22Rv1 (cell line): ENCODE measurements at regions not wholly inside any gene's neighbourhood (a gene's known extent, or its start where the extent isn't known, plus 50 kb on each side); places are given as distances from the start of the nearest gene placed in this dataset.

ENCODE experiments used
- H3K27ac ChIP-seq: fragments of 450-650 bp; 2 replicates; pipeline ENCODE4 v1.5.1; 2017
- ZFX ChIP-seq: fragments of 450-650 bp; IDR thresholded peaks from 2 replicates; pipeline ENCODE4 v1.6.1; 2017; ENCODE audit warnings: antibody characterized with exemption, borderline replicate concordance
- TF ChIP-seq, protein P1 (sequence below): fragments of 450-650 bp; IDR thresholded peaks from 2 replicates; pipeline ENCODE4 v1.5.1; 2017; ENCODE audit warnings: mild to moderate bottlenecking

DNA sequence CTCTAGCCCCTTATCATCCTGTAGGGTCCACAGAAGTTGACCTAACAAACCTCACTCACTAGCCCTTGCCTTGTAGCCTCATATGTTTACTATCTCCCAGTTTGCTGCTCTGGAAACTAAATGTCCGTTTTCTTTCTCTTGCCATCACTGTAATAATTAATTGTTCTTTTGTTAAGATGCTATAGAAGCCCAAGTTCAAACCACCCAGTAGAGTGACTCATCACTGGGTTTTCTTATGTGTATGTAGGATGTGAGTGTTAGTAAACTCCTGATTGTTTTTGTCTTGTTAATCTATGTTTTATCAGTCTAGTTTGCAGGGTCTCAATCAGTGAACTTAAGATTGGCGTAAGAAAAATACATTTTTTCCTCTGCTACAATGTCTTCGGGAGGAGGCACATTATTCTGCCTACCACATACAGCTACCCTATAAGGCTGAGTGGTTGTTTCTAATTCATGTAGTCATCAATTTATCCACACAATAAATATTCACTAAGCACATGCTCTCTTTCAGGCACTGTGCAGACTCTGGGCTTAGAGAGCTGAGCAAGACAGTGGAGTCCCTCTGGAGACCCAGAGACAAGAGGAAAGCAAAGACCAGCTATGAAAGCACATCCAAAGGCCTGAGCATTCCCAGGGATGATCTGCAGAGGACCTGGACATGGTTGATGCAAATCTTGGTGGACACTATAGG is 474.1 kb upstream of the AKR1E2 start:
- H3K27ac ChIP-seq = no peak overlapping the region
- TF ChIP-seq, protein P1, sequence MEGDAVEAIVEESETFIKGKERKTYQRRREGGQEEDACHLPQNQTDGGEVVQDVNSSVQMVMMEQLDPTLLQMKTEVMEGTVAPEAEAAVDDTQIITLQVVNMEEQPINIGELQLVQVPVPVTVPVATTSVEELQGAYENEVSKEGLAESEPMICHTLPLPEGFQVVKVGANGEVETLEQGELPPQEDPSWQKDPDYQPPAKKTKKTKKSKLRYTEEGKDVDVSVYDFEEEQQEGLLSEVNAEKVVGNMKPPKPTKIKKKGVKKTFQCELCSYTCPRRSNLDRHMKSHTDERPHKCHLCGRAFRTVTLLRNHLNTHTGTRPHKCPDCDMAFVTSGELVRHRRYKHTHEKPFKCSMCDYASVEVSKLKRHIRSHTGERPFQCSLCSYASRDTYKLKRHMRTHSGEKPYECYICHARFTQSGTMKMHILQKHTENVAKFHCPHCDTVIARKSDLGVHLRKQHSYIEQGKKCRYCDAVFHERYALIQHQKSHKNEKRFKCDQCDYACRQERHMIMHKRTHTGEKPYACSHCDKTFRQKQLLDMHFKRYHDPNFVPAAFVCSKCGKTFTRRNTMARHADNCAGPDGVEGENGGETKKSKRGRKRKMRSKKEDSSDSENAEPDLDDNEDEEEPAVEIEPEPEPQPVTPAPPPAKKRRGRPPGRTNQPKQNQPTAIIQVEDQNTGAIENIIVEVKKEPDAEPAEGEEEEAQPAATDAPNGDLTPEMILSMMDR = no peak
- TF ChIP-seq ZFX = no peak

DNA sequence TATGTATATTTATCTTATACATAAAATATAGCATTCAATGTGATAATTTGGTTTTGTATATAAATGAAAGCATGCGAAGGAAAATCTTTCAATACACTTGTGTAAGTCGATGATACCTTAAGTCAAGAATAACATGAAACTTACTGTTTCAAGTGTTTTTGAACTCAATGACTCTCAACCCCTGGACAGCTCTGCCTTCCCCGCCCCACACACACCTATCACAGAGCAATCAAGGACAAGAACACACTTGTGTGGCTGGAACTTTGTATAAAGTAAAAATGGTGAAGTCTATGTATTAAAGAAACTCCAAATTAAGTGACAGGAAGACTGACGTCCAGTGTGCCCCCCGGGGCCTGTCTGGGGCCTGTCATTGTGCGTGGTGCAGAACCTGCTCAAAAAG is 478.6 kb upstream of the AKR1E2 start:
- H3K27ac ChIP-seq = no peak overlapping the region
- TF ChIP-seq ZFX = no peak

DNA sequence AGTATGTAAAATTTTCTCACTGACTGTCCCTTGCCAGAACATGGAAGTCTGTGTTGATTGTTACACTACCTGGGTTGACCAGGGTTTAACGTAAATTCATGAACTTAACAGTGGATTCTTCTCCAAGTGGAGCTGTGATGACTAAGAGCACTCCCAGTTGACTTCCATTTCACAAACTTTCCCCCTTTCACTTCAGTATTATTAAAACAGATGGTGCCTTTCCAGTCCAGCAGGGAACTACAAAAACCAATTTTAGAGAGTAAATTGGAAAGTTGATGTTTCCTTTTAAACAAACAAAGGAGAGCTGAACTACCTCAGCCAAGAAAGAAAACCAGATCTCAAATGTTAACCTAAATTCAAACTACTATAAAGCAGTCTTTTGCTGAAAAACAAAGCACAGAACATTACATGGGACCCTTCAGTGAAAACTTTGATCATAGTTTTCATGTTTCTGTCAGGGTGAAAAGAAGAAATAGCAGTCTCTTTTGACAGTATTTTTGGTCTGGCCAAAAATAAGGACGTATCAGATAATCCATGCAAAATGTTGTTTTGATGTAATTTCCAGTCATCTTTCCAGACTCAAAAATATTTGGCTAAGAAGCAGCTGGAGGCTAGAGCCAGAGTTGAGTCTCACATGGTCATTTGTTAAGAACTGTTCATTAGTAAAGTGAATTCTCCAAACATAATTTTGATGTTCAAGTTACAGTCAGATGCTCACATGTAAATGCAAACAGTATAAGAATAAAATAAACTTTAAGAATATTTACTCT is 479.9 kb upstream of the AKR1E2 start:
- H3K27ac ChIP-seq = no peak overlapping the region

DNA sequence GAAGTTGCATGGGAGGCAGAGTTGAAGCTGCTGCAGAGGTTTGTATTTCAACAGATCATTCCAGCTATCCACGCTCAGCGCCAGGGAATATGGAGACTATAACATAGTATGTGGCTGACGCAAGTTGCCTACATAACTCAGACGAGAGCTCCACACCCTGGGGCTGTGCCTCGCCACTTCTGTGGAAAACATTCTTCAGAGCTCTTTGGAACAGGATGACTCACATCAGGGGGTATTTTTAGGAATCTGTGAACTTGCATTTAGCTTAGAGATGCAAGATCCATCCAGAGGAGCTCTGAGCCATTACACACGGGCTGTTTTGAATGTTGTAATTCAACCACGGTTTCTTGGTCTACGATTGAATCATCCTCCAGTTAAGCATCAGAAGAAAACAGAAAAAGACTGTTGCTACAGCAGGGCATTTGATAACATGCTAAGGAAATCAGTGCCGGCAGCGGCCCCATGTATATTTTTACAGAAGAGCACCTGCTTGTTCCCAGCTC is 481.5 kb upstream of the AKR1E2 start:
- H3K27ac ChIP-seq = no peak overlapping the region
- TF ChIP-seq ZFX = no peak
- TF ChIP-seq, protein P1 = no peak

More for the DNA sequence above, 479.9 kb upstream of the AKR1E2 start:
- no peak for TF ChIP-seq ZFX
- TF ChIP-seq, protein P1 = no peak

DNA sequence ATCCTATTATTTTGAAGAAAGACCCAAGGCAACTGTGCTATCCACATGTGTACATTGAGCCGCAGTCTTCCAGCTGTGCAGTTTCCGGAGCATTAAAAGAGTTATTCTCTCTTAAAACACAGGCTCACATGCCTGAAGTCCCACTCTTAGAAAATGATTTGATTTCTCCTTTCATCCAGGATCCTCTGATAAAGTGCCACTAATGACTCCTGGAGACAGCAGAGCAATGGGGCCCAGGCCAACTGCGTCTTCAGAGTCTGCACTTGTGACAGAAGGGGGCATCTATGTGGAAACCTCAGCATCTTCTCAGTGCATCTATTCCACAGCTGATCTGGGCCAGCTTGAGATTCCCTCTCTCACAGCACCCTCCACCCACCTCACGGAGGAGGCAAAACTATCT is 482.1 kb upstream of the AKR1E2 start:
- TF ChIP-seq, protein P1 = no peak
- no peak for TF ChIP-seq ZFX
- no peak overlapping the region for H3K27ac ChIP-seq

DNA sequence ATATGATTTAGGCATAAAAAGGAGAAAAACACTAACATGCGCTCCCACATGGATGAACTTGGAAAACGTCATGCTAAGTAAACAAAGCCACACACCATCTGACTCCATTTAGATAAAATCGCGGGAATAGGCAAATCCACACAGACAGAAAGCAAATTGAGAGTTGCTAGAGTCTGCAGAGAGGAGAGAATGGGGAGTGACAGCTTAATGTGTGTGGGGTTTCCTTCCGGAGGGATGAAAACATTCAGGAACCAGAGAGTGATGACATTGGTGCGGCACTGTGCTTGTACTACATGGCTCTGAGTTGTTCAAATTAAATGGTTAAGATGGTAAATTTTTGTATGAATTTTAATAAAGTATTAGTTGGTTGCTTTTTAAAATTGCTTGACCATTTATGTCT is 482.9 kb upstream of the AKR1E2 start:
- no peak overlapping the region for H3K27ac ChIP-seq
- TF ChIP-seq, protein P1 = no peak
- no peak for TF ChIP-seq ZFX

DNA sequence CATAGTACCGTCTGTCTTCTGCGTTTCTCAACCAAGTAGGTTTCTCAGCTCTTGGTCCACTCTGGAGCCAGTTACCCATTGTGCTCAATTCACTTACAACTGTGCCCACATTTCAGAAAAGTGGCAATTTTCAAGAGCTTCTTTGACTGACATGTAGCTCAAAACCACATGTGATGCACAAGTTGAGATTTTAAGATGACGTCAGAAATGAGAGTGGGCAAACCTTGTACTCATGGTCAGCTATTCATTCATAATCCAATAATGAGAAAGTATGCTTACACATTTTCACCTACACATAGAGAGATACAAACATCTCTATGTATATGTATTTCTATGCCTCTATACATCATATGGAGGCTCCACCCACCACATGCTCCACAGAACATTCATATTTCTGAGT is 487.2 kb upstream of the AKR1E2 start:
- H3K27ac ChIP-seq = no peak overlapping the region
- no peak for TF ChIP-seq ZFX
- TF ChIP-seq, protein P1 = no peak
